Testis (tissue), 2 donors: ENCODE measurements at regions not wholly inside any gene's neighbourhood (a gene's known extent, or its start where the extent isn't known, plus 50 kb on each side); places are given as distances from the start of the nearest gene placed in this dataset.

Experiments
- CTCF ChIP-seq, 3 experiments: fragments of 450-650 bp in 2 of 3; fragments of 200-600 bp in 1 of 3; sonication (generic) in 1 of 3; IDR thresholded peaks; one replicate each; pipeline ENCODE4 v1.5.1; 2016 to 2019; ENCODE audit warnings: antibody characterized with exemption in 3 of 3, mild to moderate bottlenecking in 2 of 3, moderate library complexity in 1 of 3
- POLR2A ChIP-seq: fragments of 450-650 bp; IDR thresholded peaks from one replicate; pipeline ENCODE4 v1.6.1; 2017; ENCODE audit warnings: antibody characterized with exemption, mild to moderate bottlenecking, moderate library complexity

GRCh38 chr4:122044501-122044900 lies 92.6 kb upstream of the TRPC3 start:
- TF ChIP-seq CTCF (IDR thresholded peaks at IDR 0.05) (no peak), POLR2A (no peak)
